ENCODE measurements at regions not wholly inside any gene's neighbourhood (a gene's known extent, or its start where the extent isn't known, plus 50 kb on each side); places are given as distances from the start of the nearest gene placed in this dataset.
A peak's percentile ranks its signal among the peaks of the same experiment; 100 is the strongest.

GRCh38 chr6:170021579-170021978 lies 269.3 kb downstream of the DLL1 start:
- DNase-seq, result no peak

DNA sequence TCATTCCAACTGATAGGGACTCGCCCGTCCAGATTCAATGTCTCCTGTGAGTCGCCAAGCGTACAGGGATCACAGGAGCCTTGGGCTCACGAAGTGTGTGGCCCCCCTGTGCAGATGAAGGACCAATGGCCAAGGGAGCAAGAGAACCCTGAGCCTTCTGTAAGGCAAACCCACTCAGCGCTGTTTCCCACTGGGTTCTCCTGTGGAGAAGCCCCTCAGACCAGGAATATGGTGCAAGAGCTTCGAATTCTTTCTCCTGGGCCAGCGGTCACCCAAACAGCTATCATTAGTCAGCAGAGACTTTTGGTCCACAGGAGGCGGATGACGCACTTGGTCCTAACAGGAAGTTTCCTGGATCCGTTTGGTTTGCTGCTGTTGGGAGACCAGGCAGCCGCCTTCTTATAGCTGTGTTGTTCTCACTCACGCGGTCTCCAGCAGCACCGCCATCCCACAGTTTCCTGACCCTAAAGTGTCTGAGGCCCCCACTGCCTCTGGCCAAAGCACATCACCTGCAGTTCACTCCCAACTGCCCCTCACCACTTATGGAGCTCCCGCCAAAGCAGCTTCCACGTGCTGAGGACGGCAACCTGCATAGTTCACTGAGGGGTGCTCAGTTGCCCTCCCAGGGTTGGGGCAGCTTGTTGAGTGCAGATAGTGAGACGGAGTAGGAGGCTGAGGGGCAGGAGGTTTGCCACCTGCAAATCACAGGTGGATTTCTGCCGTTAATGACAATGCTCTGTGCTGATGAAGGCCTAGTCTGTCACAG lies 268.6 kb downstream of the ERMARD start:
- DNase-seq, result no peak

- no peak for DNase-seq
These were observed 267.8 kb downstream of the ERMARD start for GRCh38 chr6:170018936-170019817.

DNA sequence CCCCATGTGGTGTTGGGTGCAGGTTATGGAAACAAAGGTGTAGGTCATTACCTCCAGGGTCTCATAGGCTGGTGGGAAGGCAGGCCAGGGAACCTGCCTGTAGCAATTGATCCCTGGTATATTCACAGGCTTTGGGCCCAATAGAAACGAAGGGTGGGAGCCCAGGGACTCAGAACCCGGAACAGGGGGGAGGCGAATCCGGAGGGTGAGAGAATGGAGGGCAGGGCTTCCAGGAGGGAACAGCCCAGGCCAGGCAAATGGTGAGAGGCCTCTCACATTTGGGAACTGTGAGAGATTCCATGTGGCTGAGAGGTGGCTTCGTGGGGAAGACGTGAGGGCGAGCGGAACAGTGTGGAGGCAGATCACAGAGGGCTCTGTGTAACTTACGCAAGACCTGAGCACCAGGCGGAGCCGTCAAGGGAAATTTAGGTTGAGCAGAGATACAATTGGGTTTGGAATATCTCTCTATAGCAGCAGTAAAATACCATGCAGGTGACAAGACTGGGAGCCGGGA lies 267.1 kb downstream of the ERMARD start:
- DNase-seq, result no peak

- no peak for DNase-seq
These were observed 266.3 kb downstream of the ERMARD start for GRCh38 chr6:170017603-170018320.

DNA sequence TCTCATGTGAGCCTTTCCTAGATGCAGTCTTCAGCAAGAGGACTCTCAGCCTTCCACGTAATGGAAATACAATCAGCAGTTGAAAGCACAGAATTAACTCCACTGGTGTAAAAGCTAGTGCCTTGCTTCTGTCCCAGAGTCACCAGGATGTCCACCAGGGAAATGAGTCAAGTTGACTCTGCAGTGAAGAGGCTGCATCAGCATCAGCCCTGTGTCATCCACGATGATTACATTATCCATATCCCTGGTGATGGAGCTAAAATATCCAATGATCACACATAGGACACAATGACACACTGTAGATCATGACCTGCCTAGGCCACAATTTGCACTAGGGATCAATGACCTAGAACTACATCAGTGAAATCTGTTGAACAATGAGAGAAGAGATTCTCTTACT lies 262.4 kb downstream of the ERMARD start:
- no peak for DNase-seq

DNA sequence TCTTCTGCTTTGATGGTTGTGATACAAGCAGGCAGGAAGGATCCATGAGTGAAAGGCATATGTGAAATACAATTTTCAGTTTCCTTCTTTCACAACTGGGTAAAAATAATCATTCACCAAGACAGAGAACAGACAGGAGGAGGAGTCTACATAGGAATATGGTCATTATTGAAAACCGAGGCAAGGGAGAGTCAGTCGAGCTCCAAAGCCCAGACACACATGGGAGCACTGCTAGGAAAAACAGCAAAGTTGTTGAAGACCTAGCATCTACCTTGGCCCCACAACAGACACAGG lies 260.6 kb downstream of the ERMARD start:
- no peak for DNase-seq

GRCh38 chr6:170011204-170012036 lies 260.0 kb downstream of the ERMARD start:
- DNase-seq, result peak in 10 of 51 donors; percentile 20 to 53 (median 24)

DNA sequence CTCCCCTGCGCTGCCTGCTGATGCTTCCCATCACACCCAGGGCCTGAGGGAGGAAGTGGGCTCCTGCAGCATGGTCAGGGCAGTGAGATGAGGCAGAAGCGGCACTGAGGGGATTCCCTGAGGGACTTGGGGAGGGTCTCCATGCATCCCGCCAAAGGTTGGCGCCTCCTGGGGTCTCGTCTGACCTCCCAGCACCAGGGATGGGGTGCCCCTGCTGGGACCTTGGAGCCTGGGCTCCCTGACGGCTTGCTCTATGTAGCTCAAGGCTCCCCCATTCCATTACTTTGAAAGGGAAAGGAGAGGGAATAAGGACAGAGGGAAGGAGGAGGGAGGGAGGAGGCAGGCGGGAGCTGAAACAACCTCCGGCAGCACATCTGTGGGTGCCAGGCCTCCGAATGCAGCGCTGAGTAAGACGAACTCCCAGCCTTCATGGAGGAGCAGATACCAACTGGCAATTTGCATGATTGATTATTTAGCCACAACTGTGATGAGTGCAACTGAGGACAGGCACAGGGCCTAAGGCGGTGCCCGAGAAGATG lies 259.3 kb downstream of the ERMARD start:
- no peak for DNase-seq

- DNase-seq, result no peak
These were observed 256.9 kb downstream of the ERMARD start for GRCh38 chr6:170008294-170008785.

DNA sequence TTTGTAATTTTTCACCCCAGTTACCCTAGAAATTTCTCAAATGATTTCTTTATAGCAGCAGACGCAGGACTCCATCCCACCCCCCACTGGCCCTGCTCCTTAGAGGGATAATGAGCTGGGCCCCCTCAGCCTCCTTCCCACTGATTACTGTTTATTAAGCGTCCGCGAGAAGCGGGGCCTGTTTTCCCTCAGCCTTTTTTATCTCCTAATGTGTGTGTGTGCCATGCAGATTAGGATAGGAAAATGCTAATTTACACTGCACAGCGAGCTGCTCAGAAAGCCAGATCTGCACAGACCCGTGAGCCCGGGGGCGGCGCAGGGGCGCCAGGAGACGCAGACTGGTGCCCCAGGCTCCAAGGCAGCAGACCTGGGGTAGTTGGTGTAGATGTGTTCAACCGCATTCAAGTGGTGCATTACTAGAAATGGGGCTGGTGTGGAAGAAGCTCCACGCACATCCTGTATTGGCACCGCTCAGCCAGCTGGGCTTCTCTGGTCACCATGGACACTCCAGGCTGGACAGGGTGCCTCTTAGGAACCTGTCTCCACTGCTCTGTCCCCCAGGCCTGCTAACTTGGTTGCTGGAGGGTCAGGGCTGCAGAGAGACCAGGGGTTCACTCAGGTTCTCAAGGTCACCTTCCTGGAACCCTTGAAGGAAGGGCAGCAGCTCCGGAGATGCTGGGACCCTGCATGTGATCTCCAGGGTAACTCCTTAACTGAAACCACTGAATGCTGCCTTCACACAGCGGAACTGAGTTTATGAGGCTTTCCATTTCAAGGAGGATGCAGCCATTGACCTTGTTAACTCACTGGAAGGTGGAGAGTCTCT lies 256.3 kb downstream of the ERMARD start:
- no peak for DNase-seq

DNA sequence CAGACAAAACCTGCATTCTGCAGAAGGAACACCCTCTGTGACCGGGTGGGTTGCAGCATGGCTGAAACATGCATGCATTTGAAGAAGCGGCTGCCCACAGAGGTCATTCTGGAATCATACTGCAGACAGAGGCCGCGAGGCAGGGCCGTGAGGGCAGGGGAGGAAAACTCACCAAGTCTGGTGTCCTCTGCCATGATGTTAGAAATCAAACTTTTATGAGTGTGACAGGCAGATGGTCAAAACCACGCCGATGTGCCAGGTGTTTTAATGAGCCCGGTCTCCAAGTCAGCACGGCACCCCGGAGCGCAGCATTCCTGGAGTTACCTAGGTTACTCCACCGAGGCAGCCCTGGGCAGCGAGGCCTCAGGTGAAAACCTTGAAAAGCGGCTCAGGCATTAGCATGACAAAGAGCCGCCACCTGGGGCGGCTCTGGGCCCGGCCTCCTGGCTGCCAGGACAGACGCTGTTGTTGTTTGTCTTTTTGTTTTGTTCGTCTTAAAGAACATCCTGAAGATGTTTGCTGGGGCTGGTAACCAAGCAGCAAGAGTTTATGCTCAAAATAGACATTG lies 255.6 kb downstream of the ERMARD start:
- DNase-seq, result no peak

DNA sequence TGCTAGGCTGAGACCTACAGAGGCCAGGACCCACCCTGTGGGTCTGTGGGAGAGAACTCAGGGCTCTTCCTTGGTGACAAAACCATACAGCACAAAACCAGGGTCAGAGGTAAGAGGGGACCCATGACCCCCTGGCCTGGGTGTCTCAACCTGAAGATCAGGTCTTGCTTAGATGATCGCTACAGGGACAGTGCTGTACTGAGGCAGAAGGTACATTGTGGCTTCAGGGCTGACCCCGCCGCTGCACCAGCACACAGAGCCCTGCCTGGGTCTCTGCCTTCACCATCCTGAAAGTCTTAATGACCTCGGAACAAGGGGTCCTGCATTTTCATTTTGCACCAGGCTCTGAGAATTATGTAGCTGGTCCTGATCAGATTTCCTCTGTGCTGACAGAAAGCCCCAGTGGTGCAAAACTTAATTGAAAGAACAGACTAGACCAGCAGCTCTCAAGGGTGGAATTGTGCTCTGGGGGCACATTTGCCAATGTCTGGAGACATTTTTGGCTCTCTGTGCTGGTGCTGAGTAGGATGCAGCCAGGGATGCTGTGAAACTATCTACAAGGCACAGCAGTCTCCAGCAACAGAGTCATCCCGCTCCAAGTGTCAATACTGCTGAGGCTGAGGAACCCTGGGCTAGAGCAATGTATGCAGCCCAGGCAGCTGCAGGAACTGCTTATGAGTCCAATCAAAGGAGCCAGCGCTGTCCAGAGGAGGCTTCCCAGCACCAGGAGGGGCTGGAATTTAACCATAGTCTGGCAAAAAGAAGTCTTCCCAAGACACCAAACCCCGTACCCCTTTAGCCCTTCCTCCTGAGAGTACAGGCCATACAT lies 254.9 kb downstream of the ERMARD start:
- DNase-seq, result no peak

GRCh38 chr6:170005665-170006064 lies 254.2 kb downstream of the ERMARD start:
- DNase-seq, result no peak

DNA sequence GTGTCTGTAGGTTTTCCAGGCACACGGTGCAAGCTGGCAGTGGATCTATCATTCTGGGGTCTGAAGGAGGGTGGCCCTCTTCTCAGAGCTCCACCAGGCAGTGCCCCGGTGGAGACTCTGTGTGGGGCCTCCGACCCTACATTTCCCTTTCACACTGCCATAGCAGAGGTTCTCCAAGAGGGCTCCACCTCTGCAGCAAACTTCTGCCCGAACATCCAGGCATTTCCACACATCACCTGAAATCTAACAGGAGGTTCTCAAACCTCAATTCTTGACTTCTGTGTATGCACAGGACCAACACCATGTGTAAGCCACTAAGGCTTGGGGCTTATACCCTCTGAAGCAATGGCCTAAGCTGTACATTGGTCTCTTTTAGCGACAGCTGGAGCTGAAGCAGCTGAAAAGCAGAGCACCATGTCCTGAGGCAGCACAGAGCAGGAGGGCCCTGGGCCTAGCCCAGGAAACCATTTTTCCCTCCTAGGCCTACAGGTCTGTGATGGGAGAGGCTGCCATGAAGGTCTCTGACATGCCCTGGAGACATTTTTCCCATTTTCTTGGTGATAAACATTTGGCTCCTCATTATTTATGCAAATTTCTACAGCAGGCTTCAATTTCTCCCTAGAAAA lies 253.3 kb downstream of the ERMARD start:
- no peak for DNase-seq

GRCh38 chr6:170003451-170004160 lies 252.2 kb downstream of the ERMARD start:
- no peak for DNase-seq

GRCh38 chr6:170003027-170003426 lies 251.6 kb downstream of the ERMARD start:
- no peak for DNase-seq
